ENCODE measurements at regions not wholly inside any gene's neighbourhood (a gene's known extent, or its start where the extent isn't known, plus 50 kb on each side); places are given as distances from the start of the nearest gene placed in this dataset.

GRCh38 chr17:55612691-55613141 lies 101.5 kb upstream of the SMIM36 start:
- Mint-ChIP-seq H3K27ac (ENCODE audit: unreplicated experiment) (no peak overlapping the region), H3K9me3 (ENCODE audit: low read depth, unreplicated experiment) (no peaks in the 10 kb centered on the region), H3K4me3 (ENCODE audit: low read depth, unreplicated experiment) (no peak overlapping the region), H3K27me3 (ENCODE audit: unreplicated experiment) (no peaks in the 10 kb centered on the region), H3K36me3 (ENCODE audit: insufficient read depth, unreplicated experiment) (no peaks in the 10 kb centered on the region), H3K4me1 (ENCODE audit: low read depth, unreplicated experiment) (no peaks in the 10 kb centered on the region)
- intact Hi-C loops (cut with micrococcal nuclease; ENCODE audit: unreplicated experiment) = no loop called here
- BruUV-seq (replicated peaks) = no TSS peak
- no peak for TF ChIP-seq CTCF (IDR thresholded peaks at IDR 0.05; ENCODE audit: unreplicated experiment)
- CTCF ChIA-PET = no interaction called here
- no peak for DNase-seq

GRCh38 chr17:55607731-55608341 lies 96.6 kb upstream of the SMIM36 start:
- Mint-ChIP-seq H3K9me3 (ENCODE audit: low read depth, unreplicated experiment) (no peaks in the 10 kb centered on the region), H3K4me1 (ENCODE audit: low read depth, unreplicated experiment) (no peaks in the 10 kb centered on the region), H3K27me3 (ENCODE audit: unreplicated experiment) (no peaks in the 10 kb centered on the region), H3K36me3 (ENCODE audit: insufficient read depth, unreplicated experiment) (no peaks in the 10 kb centered on the region), H3K27ac (ENCODE audit: unreplicated experiment) (no peak overlapping the region), H3K4me3 (ENCODE audit: low read depth, unreplicated experiment) (no peak overlapping the region)
- peak; percentile 37 for DNase-seq
- no TSS peak for BruUV-seq (replicated peaks)
- CTCF ChIA-PET = interaction anchor here (0.8 kb wide), 1 partner anchor 163 kb away, joined by 3 read pairs; no protein-coding TSS in a partner anchor
- no peak for TF ChIP-seq CTCF (IDR thresholded peaks at IDR 0.05; ENCODE audit: unreplicated experiment)
- intact Hi-C loops (cut with micrococcal nuclease; ENCODE audit: unreplicated experiment) = loop anchor here (2.0 to 10.0 kb wide), 3 partner anchors 127 to 219 kb away; no protein-coding TSS in a partner anchor

- no peak overlapping the region for H3K27ac Mint-ChIP-seq (ENCODE audit: unreplicated experiment)
- CTCF ChIA-PET = no interaction called here
- no peak for TF ChIP-seq CTCF (IDR thresholded peaks at IDR 0.05; ENCODE audit: unreplicated experiment)
- intact Hi-C loops (cut with micrococcal nuclease; ENCODE audit: unreplicated experiment) = loop anchor here (2.0 to 10.0 kb wide), 3 partner anchors 128 to 221 kb away; no protein-coding TSS in a partner anchor
- H3K27me3 Mint-ChIP-seq (ENCODE audit: unreplicated experiment) = no peaks in the 10 kb centered on the region
- H3K4me3 Mint-ChIP-seq (ENCODE audit: low read depth, unreplicated experiment) = no peak overlapping the region
- no peaks in the 10 kb centered on the region for H3K9me3 Mint-ChIP-seq (ENCODE audit: low read depth, unreplicated experiment)
- DNase-seq = no peak
- no TSS peak for BruUV-seq (replicated peaks)
- H3K36me3 Mint-ChIP-seq (ENCODE audit: insufficient read depth, unreplicated experiment) = no peaks in the 10 kb centered on the region
- H3K4me1 Mint-ChIP-seq (ENCODE audit: low read depth, unreplicated experiment) = no peaks in the 10 kb centered on the region
Observed at GRCh38 chr17:55606488-55606815, 95.2 kb upstream of the SMIM36 start.

- H3K4me1 Mint-ChIP-seq (ENCODE audit: low read depth, unreplicated experiment) = no peaks in the 10 kb centered on the region
- CTCF ChIA-PET = no interaction called here
- no peak for DNase-seq
- H3K27me3 Mint-ChIP-seq (ENCODE audit: unreplicated experiment) = no peaks in the 10 kb centered on the region
- intact Hi-C loops (cut with micrococcal nuclease; ENCODE audit: unreplicated experiment) = loop anchor here (2.0 to 10.0 kb wide), 3 partner anchors 129 to 221 kb away; no protein-coding TSS in a partner anchor
- no peak overlapping the region for H3K4me3 Mint-ChIP-seq (ENCODE audit: low read depth, unreplicated experiment)
- no peak for TF ChIP-seq CTCF (IDR thresholded peaks at IDR 0.05; ENCODE audit: unreplicated experiment)
- BruUV-seq (replicated peaks) = no TSS peak
- no peak overlapping the region for H3K27ac Mint-ChIP-seq (ENCODE audit: unreplicated experiment)
- no peaks in the 10 kb centered on the region for H3K36me3 Mint-ChIP-seq (ENCODE audit: insufficient read depth, unreplicated experiment)
- H3K9me3 Mint-ChIP-seq (ENCODE audit: low read depth, unreplicated experiment) = no peaks in the 10 kb centered on the region
Observed at GRCh38 chr17:55605705-55606487, 94.6 kb upstream of the SMIM36 start.
